ACHN (cell line): ENCODE measurements at regions not wholly inside any gene's neighbourhood (a gene's known extent, or its start where the extent isn't known, plus 50 kb on each side); places are given as distances from the start of the nearest gene placed in this dataset.

Source experiments
- DNase-seq: peaks from one replicate; pipeline ENCODE4 v3.0.0-alpha.2; 2015
- in situ Hi-C: cut with HindIII; loops from 2 replicates; pipeline ENCODE4 v1.10.0; 2017; ENCODE audit warnings: low sequenced_read_pairs, low pct_ligation_motif_present, low pct_unique_long_range_greater_than_20kb

GRCh38 chr22:47776329-47776728 lies 1013.9 kb downstream of the TBC1D22A start:
- DNase-seq, result no peak

GRCh38 chr22:47775686-47776085 lies 1013.2 kb downstream of the TBC1D22A start:
- in situ Hi-C loops, result no loop called here
- no peak for DNase-seq

More at GRCh38 chr22:47776329-47776728, 1013.9 kb downstream of the TBC1D22A start:
- in situ Hi-C loops, result no loop called here

- in situ Hi-C loops, result no loop called here
These were observed 1012.7 kb downstream of the TBC1D22A start for GRCh38 chr22:47775191-47775590.

DNA sequence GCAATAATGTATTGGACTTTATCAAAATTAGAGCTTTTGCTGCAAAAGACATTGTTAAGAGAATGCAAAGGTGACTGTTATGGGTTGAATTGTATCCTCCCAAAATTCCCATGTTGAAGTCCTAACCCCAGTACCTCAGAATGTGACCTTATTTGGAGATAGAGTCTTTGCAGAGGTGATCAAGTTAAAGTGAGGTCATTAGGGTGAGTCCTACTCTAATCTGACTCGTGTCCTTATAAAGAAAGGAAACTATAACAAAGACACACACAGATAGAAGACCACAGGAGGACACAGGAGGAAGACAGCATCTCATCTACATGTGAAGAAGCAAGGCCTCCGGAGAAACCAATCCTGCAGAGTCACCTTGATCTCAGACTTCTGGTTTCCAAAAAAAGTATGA lies 1011.2 kb downstream of the TBC1D22A start:
- in situ Hi-C loops, result no loop called here
- no peak for DNase-seq

More at GRCh38 chr22:47775191-47775590, 1012.7 kb downstream of the TBC1D22A start:
- no peak for DNase-seq

- in situ Hi-C loops, result no loop called here
- DNase-seq, result no peak
These were observed 1010.4 kb downstream of the TBC1D22A start for GRCh38 chr22:47772864-47773263.

DNA sequence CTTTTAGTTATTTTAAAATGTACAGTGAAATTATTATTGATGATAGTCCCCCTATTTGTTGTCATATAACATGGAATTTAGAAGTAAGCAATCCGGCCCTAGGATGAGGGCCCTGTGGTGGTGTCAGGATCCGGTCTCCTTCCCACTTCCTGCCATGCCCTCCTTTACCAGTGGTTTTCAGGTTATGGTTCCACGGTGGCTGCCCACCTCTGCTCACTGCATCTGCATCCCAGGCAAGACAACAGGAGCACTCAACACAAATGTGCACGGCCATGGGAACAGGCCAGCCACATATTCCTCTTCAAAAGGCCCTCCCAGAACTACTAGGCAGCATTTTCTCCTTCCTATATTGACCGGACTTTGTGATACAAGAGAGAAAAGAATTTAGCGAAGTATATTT lies 1007.2 kb downstream of the TBC1D22A start:
- in situ Hi-C loops, result no loop called here
- no peak for DNase-seq

- in situ Hi-C loops, result no loop called here
- no peak for DNase-seq
These were observed 1005.6 kb downstream of the TBC1D22A start for GRCh38 chr22:47768027-47768426.

GRCh38 chr22:47767403-47767802 lies 1005.0 kb downstream of the TBC1D22A start:
- DNase-seq, result no peak
- in situ Hi-C loops, result no loop called here

GRCh38 chr22:47765757-47766156 lies 1003.3 kb downstream of the TBC1D22A start:
- in situ Hi-C loops, result no loop called here
- no peak for DNase-seq

DNA sequence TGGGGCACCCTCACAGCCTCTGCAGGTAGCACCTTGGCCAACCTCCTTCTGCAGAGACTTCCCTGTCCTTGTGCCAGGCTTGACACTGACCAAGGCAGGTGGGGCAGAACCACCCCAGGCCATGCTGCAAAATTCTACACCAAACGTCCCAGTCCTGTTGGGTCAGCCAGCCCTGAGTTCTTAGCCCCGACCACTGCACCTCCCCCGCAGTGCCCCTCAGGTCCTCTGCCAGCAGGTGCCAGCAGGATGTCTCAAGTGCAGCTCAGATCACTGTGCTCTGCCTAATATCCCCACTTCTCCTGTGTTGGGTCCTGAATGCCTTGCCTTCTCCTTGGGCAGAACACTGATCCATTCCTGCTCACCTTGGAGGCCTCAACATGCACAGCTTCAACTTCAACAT lies 999.7 kb downstream of the TBC1D22A start:
- in situ Hi-C loops, result no loop called here
- no peak for DNase-seq

DNA sequence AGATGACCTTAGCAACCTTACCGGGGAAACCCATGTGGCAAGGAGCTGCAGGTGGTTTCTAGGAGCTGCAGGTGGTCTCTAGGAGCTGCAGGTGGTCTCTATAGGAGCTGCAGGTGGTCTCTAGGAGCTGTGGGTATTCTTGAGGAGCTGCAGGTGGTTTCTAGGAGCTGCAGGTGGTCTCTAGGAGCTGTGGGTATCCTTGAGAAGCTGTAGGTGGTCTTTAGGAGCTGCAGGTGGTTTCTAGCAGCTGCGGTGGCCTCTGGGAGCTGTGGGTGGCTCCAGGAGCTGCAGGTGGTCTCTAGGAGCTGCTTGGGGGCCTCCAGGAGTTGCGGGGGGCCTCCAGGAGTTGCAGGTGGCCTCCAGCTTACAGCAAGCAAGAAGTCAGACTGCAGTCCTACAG lies 997.5 kb downstream of the TBC1D22A start:
- in situ Hi-C loops, result no loop called here
- no peak for DNase-seq

- no peak for DNase-seq
- in situ Hi-C loops, result no loop called here
These were observed 995.3 kb downstream of the TBC1D22A start for GRCh38 chr22:47757741-47758140.

DNA sequence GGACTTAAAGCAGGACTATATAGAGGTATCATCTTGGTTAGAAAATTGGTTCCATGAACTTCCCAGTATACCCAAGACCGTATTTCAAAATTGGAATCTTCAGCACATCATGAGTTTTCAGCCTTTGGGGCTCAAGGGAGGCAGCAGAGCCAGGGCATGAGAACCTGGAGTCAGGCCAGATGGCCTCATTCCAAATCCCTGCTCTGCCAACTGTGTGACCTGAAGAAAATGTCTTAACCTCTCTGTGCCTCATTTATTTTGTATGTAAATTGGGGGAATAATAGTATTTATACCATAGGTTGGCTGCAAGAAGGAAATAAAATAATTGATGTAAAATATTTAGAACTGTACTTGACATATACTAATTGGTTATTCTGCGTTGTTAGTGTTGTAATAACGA lies 987.6 kb downstream of the TBC1D22A start:
- in situ Hi-C loops, result no loop called here
- no peak for DNase-seq

GRCh38 chr22:47748957-47749356 lies 986.5 kb downstream of the TBC1D22A start:
- in situ Hi-C loops, result no loop called here
- no peak for DNase-seq

DNA sequence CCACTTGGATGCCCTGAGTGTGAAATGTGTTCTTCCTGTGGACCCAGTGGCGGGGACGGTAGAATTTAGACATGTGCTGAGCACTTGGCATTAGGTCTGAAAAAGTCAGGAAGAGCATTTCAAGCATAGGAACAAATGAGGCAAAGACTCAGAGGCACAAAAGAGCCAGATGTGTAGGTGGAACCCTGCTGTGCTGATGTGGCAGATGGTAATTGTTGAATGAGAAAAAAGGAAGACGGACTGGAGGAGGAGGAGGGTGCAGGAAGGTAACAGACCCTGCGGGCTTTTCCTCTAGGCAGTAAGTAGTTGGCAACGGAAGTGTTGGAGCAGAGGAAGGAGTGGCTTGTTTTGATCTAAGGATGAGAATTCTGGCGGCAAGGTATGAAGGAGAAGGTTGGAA lies 985.8 kb downstream of the TBC1D22A start:
- in situ Hi-C loops, result no loop called here
- no peak for DNase-seq

GRCh38 chr22:47740109-47740805 lies 977.8 kb downstream of the TBC1D22A start:
- in situ Hi-C loops, result no loop called here

DNA sequence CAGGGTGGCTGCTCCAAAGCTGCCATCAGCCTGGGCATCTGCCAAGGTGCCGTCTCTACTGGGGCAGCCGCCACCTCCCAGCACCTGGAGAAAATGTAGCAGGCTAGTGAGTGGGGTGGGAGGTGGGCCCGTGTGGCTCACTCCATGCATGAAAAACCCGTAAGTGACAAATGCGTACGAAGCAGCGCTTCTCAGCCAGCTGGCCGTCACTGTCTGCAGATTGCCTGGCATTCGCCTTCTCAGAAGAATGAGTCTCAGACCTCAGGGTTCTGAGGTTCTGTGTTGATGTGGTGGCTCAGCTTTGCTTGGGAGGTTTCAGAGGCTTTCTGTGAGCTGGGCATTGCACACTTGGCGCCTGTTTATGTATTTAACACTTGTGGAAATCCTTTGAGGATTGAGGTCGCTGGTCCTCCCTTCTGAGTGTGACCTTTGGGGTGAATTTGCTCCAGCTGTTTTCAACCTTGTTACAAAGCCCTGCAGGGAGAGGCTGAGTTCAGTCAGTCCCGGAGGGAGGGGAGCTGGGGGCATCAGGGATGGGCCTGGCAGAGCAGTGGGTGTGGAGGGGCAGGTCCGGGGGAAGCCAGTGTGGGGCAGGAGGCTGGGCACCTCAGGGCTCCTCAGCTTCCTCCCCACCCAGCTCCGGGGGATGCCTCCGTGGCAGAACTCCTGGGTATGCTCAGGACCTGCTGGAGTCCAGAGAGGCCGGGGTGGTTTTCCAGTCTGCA lies 977.0 kb downstream of the TBC1D22A start:
- in situ Hi-C loops, result no loop called here
- no peak for DNase-seq

More at GRCh38 chr22:47740109-47740805, 977.8 kb downstream of the TBC1D22A start:
- no peak for DNase-seq

- DNase-seq, result no peak
- in situ Hi-C loops, result no loop called here
These were observed 976.1 kb downstream of the TBC1D22A start for GRCh38 chr22:47738472-47739013.

- no peak for DNase-seq
- in situ Hi-C loops, result no loop called here
These were observed 974.0 kb downstream of the TBC1D22A start for GRCh38 chr22:47736186-47737034.
